ENCODE measurements at regions not wholly inside any gene's neighbourhood (a gene's known extent, or its start where the extent isn't known, plus 50 kb on each side); places are given as distances from the start of the nearest gene placed in this dataset.

- TF ChIP-seq FOXP4 (CRISPR knock-in tag; IDR thresholded peaks at IDR 0.05): peak; percentile 64
- TF ChIP-seq ZIK1 (CRISPR knock-in tag; IDR thresholded peaks at IDR 0.05; ENCODE audit: borderline replicate concordance, low read depth): no peak
- 0 out of 2 replicates have a peak, but pooled peaks have one; percentile 35 for TF ChIP-seq ZNF317 (CRISPR knock-in tag; IDR thresholded peaks at IDR 0.05)
- TF ChIP-seq PHF5A (CRISPR knock-in tag; IDR thresholded peaks at IDR 0.05; ENCODE audit: low read depth, unreplicated experiment): no peak
- peak; percentile 70 for TF ChIP-seq MIXL1 (CRISPR knock-in tag; IDR thresholded peaks at IDR 0.05)
- TF ChIP-seq ARNT (IDR thresholded peaks at IDR 0.05): no peak
- TF ChIP-seq ZNF556 (CRISPR knock-in tag; IDR thresholded peaks at IDR 0.05; ENCODE audit: borderline replicate concordance): no peak
- TF ChIP-seq ZSCAN25 (CRISPR knock-in tag; IDR thresholded peaks at IDR 0.05): no peak
- TF ChIP-seq BCL6 (CRISPR knock-in tag; IDR thresholded peaks at IDR 0.05): peak; percentile 96
- peak; percentile 26 for TF ChIP-seq ASH2L (IDR thresholded peaks at IDR 0.05; ENCODE audit: insufficient read length, low read depth, low read length)
- no peak for TF ChIP-seq FOXK2 (IDR thresholded peaks at IDR 0.05)
- TF ChIP-seq MZF1 (CRISPR knock-in tag; IDR thresholded peaks at IDR 0.05; ENCODE audit: borderline replicate concordance): no peak
- no peak for TF ChIP-seq ZFP36 (IDR thresholded peaks at IDR 0.05; ENCODE audit: borderline replicate concordance, low read depth, low read length, partially characterized antibody)
- no peak for TF ChIP-seq HCFC1 (IDR thresholded peaks at IDR 0.05; ENCODE audit: low read depth, low read length)
- no peak for TF ChIP-seq ZNF431 (CRISPR knock-in tag; IDR thresholded peaks at IDR 0.05; ENCODE audit: borderline replicate concordance, low read depth)
- peak; percentile 89 for TF ChIP-seq JUND (CRISPR knock-in tag; IDR thresholded peaks at IDR 0.05)
- TF ChIP-seq NFYB (CRISPR knock-in tag; IDR thresholded peaks at IDR 0.05): no peak
- no peak for TF ChIP-seq ZSCAN22 (CRISPR knock-in tag; IDR thresholded peaks at IDR 0.05)
- TF ChIP-seq IRF1 (CRISPR knock-in tag; IDR thresholded peaks at IDR 0.05; ENCODE audit: low read depth): no peak
- TF ChIP-seq, protein P1, sequence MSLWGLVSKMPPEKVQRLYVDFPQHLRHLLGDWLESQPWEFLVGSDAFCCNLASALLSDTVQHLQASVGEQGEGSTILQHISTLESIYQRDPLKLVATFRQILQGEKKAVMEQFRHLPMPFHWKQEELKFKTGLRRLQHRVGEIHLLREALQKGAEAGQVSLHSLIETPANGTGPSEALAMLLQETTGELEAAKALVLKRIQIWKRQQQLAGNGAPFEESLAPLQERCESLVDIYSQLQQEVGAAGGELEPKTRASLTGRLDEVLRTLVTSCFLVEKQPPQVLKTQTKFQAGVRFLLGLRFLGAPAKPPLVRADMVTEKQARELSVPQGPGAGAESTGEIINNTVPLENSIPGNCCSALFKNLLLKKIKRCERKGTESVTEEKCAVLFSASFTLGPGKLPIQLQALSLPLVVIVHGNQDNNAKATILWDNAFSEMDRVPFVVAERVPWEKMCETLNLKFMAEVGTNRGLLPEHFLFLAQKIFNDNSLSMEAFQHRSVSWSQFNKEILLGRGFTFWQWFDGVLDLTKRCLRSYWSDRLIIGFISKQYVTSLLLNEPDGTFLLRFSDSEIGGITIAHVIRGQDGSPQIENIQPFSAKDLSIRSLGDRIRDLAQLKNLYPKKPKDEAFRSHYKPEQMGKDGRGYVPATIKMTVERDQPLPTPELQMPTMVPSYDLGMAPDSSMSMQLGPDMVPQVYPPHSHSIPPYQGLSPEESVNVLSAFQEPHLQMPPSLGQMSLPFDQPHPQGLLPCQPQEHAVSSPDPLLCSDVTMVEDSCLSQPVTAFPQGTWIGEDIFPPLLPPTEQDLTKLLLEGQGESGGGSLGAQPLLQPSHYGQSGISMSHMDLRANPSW (CRISPR knock-in tag; IDR thresholded peaks at IDR 0.05; ENCODE audit: borderline replicate concordance): 0 out of 2 replicates have a peak, but pooled peaks have one; percentile 17
- TF ChIP-seq ZNF326 (CRISPR knock-in tag; IDR thresholded peaks at IDR 0.05; ENCODE audit: borderline replicate concordance): no peak
- TF ChIP-seq JUN (CRISPR knock-in tag; IDR thresholded peaks at IDR 0.05): peak; percentile 78
- no peak for TF ChIP-seq SIX4 (CRISPR knock-in tag; IDR thresholded peaks at IDR 0.05)
- no peak for TF ChIP-seq ZNF251 (CRISPR knock-in tag; IDR thresholded peaks at IDR 0.05)
- no peak for TF ChIP-seq ZNF619 (CRISPR knock-in tag; IDR thresholded peaks at IDR 0.05)
- peak; percentile 38 for TF ChIP-seq THAP11 (CRISPR knock-in tag; IDR thresholded peaks at IDR 0.05)
Measured at GRCh38 chr3:27533718-27534573, 49.8 kb upstream of the SLC4A7 start (continued).
